Type B pancreatic cell (in vitro differentiated cells): ENCODE measurements at regions not wholly inside any gene's neighbourhood (a gene's known extent, or its start where the extent isn't known, plus 50 kb on each side); places are given as distances from the start of the nearest gene placed in this dataset.

Experiments
- DNase-seq: peaks from one replicate; pipeline ENCODE4 v3.0.0; 2021; ENCODE audit warnings: mixed read lengths; ENCODE audit not compliant: unreplicated experiment; ENCODE audit errors: extremely low spot score
- H3K27ac Mint-ChIP-seq: 2 replicates; pipeline ENCODE4 v1.8.0; 2021; ENCODE audit warnings: mild to moderate bottlenecking, mixed read lengths
- H3K27me3 Mint-ChIP-seq: 2 replicates; pipeline ENCODE4 v1.8.0; 2021; ENCODE audit warnings: mixed read lengths
- H3K36me3 Mint-ChIP-seq: 2 replicates; pipeline ENCODE4 v1.8.0; 2021; ENCODE audit warnings: mixed read lengths
- H3K4me1 Mint-ChIP-seq: one replicate; pipeline ENCODE4 v1.8.0; 2021; ENCODE audit warnings: mixed read lengths; ENCODE audit not compliant: unreplicated experiment
- H3K4me3 Mint-ChIP-seq: 2 replicates; pipeline ENCODE4 v1.8.0; 2021; ENCODE audit warnings: mild to moderate bottlenecking, mixed read lengths
- H3K9me3 Mint-ChIP-seq: 2 replicates; pipeline ENCODE4 v1.8.0; 2021; ENCODE audit warnings: mixed read lengths
- TF ChIP-seq, protein P1 (sequence below): fragments of 200-600 bp; sonication (generic); conservative IDR thresholded peaks from 2 replicates; pipeline ENCODE4 v1.5.0; 2021; ENCODE audit warnings: antibody characterized with exemption, mild to moderate bottlenecking

DNA sequence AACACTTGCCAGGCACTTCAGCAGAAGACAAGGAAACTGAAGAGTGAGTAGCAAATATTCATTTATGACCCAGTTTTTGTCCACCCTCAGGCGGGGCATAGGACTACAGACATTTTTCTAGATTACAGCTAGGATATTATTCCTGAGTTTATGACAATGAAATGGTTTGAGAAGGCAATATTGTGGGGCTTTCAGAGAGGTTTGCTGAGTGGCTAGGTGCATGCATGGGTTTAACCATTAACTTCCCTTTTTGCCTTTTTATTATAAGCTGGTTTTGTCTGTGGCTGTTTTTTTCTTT lies 104.0 kb upstream of the BCAT1 start:
- Mint-ChIP-seq H3K4me1 (no peaks in the 10 kb centered on the region), H3K9me3 (no peaks in the 10 kb centered on the region), H3K27me3 (peaks cover 3% of the 10 kb centered on the region), H3K36me3 (peaks cover 4% of the 10 kb centered on the region), H3K27ac (peak overlapping the region; percentile 19), H3K4me3 (no peak overlapping the region)
- TF ChIP-seq, protein P1, sequence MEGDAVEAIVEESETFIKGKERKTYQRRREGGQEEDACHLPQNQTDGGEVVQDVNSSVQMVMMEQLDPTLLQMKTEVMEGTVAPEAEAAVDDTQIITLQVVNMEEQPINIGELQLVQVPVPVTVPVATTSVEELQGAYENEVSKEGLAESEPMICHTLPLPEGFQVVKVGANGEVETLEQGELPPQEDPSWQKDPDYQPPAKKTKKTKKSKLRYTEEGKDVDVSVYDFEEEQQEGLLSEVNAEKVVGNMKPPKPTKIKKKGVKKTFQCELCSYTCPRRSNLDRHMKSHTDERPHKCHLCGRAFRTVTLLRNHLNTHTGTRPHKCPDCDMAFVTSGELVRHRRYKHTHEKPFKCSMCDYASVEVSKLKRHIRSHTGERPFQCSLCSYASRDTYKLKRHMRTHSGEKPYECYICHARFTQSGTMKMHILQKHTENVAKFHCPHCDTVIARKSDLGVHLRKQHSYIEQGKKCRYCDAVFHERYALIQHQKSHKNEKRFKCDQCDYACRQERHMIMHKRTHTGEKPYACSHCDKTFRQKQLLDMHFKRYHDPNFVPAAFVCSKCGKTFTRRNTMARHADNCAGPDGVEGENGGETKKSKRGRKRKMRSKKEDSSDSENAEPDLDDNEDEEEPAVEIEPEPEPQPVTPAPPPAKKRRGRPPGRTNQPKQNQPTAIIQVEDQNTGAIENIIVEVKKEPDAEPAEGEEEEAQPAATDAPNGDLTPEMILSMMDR: no peak
- DNase-seq: no peak

DNA sequence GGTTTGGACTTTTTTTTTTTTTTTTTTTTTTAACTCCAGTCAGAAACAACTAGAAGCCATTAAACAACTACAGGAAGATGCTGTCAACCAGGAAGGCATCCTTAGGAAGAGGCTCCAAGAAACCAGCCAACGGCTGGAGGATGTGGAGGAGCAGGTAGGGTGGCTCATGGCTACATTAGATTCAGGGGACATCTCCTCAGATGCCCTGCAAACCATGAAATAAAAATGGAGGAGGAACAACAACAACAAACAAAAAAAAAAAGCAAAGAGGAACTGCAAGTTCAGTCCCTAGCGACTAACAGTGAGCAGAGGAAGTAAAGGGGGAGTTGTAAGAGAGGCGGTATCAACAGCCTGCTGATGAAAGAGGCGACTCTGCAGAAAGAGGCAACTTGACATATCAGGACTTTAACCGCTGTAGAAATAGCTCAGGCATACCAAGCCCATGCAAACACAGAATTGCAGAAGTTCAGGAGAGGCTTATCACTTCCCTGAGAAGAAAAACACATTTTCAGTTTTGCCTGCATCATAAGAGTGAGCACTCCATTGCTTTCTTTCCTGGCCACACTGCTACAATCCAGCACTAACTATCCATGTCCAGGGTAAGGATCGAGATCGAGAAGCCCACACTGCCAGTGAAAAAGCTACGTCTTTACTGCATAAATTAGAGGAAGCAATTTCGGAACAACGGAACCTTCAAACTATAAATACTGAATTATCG lies 103.5 kb upstream of the BCAT1 start:
- Mint-ChIP-seq H3K36me3 (peaks cover 4% of the 10 kb centered on the region), H3K4me1 (no peaks in the 10 kb centered on the region), H3K27ac (peak overlapping the region; percentile 19), H3K27me3 (peaks cover 3% of the 10 kb centered on the region), H3K9me3 (no peaks in the 10 kb centered on the region), H3K4me3 (no peak overlapping the region)
- TF ChIP-seq, protein P1: no peak
- DNase-seq: no peak

DNA sequence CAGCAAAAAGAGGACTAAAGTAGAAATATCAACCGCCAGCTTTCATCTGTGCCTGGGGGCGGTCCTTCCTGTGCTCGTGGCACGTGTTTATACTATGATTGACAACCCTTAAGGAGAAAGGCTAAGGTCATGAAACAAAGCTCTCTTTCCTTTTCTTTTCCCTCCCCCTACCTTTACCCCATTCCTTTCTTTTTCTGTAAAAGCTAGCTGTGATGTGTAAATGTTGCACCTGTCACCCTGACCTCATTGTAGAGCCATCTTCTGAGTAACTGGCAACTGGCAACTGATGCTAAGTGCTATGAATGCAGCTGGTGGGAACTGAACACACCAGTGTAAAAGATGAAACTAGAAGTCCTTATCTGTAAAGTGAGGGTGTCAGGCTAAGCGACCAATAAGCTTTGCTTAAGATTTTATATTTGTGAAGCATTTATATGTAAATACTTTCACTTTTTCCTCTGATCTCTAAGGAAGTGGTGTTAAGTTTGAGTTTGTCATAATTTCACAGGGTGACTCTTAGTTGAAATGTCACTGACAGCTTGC lies 102.8 kb upstream of the BCAT1 start:
- peaks cover 3% of the 10 kb centered on the region for H3K27me3 Mint-ChIP-seq
- H3K9me3 Mint-ChIP-seq: no peaks in the 10 kb centered on the region
- H3K4me1 Mint-ChIP-seq: no peaks in the 10 kb centered on the region
- no peak overlapping the region for H3K4me3 Mint-ChIP-seq
- H3K27ac Mint-ChIP-seq: no peak overlapping the region
- H3K36me3 Mint-ChIP-seq: peaks cover 4% of the 10 kb centered on the region
- TF ChIP-seq, protein P1: no peak
- no peak for DNase-seq

DNA sequence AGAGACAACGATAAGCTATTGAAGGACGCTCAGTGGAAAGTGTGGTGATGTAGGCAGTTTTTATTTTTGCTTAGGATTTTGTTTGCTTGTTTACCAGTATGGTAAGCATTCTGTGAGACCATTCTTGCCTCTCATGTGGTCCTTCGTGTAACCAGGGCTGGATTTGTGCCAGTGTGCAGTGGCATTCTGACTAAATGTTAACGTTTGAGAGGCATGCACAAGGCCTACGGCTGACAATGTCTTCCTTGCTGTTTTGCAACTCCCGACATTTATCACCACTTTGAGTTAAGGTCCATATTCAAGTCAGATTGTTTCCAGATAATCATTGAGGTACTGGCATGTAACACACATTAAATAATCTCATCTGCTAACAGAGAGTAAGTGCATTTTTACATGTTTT lies 102.3 kb upstream of the BCAT1 start:
- TF ChIP-seq, protein P1: no peak
- Mint-ChIP-seq H3K27ac (no peak overlapping the region), H3K9me3 (no peaks in the 10 kb centered on the region), H3K27me3 (peaks cover 3% of the 10 kb centered on the region), H3K4me1 (no peaks in the 10 kb centered on the region), H3K4me3 (no peak overlapping the region), H3K36me3 (peaks cover 4% of the 10 kb centered on the region)
- DNase-seq: no peak

DNA sequence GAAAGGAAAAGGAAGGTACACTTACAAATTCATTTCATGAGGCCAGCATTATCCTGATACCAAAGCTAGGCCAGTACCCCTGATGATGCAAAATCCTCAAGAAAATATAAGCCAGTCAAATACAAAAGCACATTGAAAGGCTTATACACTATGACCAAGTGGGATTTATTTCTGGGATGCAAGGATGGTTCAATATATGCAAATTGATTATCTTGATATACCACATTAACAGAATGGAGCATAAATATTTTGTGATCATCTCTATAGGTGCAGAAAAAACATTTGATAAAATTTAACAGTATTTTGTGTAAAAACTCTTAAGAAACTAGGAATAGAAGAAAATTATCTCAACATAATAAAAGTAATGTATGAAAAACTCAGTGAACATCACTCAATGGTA lies 97.0 kb upstream of the BCAT1 start:
- H3K4me1 Mint-ChIP-seq: no peaks in the 10 kb centered on the region
- TF ChIP-seq, protein P1: no peak
- DNase-seq: no peak
- H3K9me3 Mint-ChIP-seq: no peaks in the 10 kb centered on the region
- no peak overlapping the region for H3K4me3 Mint-ChIP-seq
- H3K36me3 Mint-ChIP-seq: peaks cover 5% of the 10 kb centered on the region
- peaks cover 18% of the 10 kb centered on the region for H3K27me3 Mint-ChIP-seq
- no peak overlapping the region for H3K27ac Mint-ChIP-seq
